ENCODE measurements at regions not wholly inside any gene's neighbourhood (a gene's known extent, or its start where the extent isn't known, plus 50 kb on each side); places are given as distances from the start of the nearest gene placed in this dataset.
"Not testable (repeated sequence)": the region's sequence is repeated elsewhere in the genome, so short reads cannot be mapped to it uniquely, and the experiment has no call there.

DNA sequence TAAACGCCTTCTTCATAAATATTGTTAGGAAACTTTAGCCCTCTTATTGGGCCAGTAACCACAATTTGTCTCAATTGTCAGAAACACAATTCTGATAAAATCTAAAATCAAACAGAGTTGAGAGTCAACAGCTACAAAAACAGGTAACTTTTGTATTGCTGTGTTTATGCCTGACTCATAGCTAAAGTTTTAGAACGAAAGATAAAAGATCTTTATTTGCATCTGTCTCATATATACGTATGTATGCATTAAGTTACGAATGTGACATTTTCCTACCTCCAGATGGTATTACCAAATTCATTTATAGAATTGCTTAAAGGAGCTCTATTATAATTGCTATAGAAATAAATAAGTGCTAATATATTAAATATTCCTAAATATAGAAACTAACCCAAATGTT is 887.9 kb upstream of the NDST4 start:
- DNase-seq (ENCODE audit: low spot score), result no peak
- no peaks in the 10 kb centered on the region for H3K4me1 ChIP-seq (replicated peaks)
- WGBS, result 59% methylated on average over 4 of the region's 4 CpGs
- TF ChIP-seq POLR2AphosphoS5 (IDR thresholded peaks at IDR 0.05), result no peak
- H3K36me3 ChIP-seq, result no peaks in the 10 kb centered on the region
- H3K27me3 ChIP-seq (replicated peaks; ENCODE audit: insufficient read depth), result no peaks in the 10 kb centered on the region
- H3K27ac ChIP-seq, result no peak overlapping the region
- no peaks in the 10 kb centered on the region for H3K9me3 ChIP-seq
- intact Hi-C loops (cut with DNase I), result no loop called here
- no peak overlapping the region for H3K4me3 ChIP-seq

DNA sequence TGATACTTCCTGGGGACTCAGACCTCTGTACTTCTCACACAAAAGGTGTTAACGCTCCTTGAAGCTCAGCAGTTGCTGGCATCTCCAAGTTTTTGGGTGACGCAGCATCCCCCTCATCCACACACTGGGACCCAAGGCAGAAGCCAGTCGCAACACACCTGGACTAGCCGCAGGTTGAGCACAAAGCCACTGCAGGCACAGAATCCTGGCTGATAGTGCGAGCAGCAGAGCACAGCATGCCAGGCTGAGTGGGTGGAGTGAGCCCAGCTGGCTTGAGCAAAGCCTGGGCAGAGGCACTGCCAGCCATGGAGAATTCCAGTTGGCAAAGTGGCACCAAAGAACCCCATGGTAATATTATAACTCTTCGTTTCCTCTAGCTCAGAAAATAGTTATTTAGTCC is 873.2 kb upstream of the NDST4 start:
- no peaks in the 10 kb centered on the region for H3K36me3 ChIP-seq
- TF ChIP-seq POLR2AphosphoS5 (IDR thresholded peaks at IDR 0.05) (no peak), POLR2A (IDR thresholded peaks at IDR 0.05) (no peak), CTCF (IDR thresholded peaks at IDR 0.05) (no peak)
- no peak overlapping the region for H3K27ac ChIP-seq
- no peak overlapping the region for H3K4me3 ChIP-seq
- DNase-seq (ENCODE audit: low spot score), result no peak
- intact Hi-C loops (cut with DNase I), result no loop called here
- H3K9me3 ChIP-seq, result no peaks in the 10 kb centered on the region
- WGBS, result 92% methylated on average over 6 of the region's 6 CpGs
- no peaks in the 10 kb centered on the region for H3K4me1 ChIP-seq (replicated peaks)
- H3K27me3 ChIP-seq (replicated peaks; ENCODE audit: insufficient read depth), result no peaks in the 10 kb centered on the region

DNA sequence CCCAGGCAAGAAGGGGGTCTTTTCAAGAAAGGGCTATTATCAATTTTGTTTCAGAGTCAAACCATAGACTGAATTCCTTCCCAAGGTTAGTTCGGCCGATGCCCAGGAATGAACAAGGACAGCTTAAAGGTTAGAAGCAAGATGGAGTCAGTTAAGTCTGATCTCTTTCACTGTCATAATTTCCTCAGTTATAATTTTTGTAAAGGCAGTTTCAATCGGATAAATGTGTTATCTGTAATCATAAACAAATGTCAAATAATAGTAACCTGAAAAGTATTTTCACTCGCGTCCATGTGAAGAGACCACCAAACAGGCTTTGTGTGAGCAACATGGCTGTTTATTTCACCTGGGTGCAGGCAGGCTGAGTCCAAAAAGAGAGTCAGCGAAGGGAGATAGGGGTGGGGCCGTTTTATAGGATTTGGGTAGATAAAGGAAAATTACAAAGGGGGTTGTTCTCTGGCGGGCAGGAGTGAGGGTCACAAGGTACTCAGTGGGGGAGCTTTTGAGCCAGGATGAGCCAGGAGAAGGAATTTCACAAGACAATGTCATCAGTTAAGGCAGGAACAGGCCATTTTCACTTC is 862.1 kb upstream of the NDST4 start:
- intact Hi-C loops (cut with DNase I); H3K27me3 ChIP-seq (replicated peaks; ENCODE audit: insufficient read depth); DNase-seq (ENCODE audit: low spot score); H3K4me1 ChIP-seq (replicated peaks); H3K27ac ChIP-seq; H3K9me3 ChIP-seq; H3K36me3 ChIP-seq; H3K4me3 ChIP-seq: not testable (repeated sequence)
- 69% methylated on average over 8 of the region's 8 CpGs for WGBS

- H3K36me3 ChIP-seq, result no peaks in the 10 kb centered on the region
Observed at GRCh38 chr4:115973768-115974167, 860.3 kb upstream of the NDST4 start.

GRCh38 chr4:115972967-115973366 is 859.5 kb upstream of the NDST4 start:
- H3K4me1 ChIP-seq (replicated peaks), result no peaks in the 10 kb centered on the region
- no peaks in the 10 kb centered on the region for H3K27me3 ChIP-seq (replicated peaks; ENCODE audit: insufficient read depth)
- intact Hi-C loops (cut with DNase I), result no loop called here
- H3K4me3 ChIP-seq, result no peak overlapping the region
- no peaks in the 10 kb centered on the region for H3K9me3 ChIP-seq
- no peak overlapping the region for H3K27ac ChIP-seq
- DNase-seq (ENCODE audit: low spot score), result no peak
- TF ChIP-seq POLR2AphosphoS5 (IDR thresholded peaks at IDR 0.05) (no peak), POLR2A (IDR thresholded peaks at IDR 0.05) (no peak), CTCF (IDR thresholded peaks at IDR 0.05) (no peak)
- no peaks in the 10 kb centered on the region for H3K36me3 ChIP-seq
- 74% methylated on average over 2 of the region's 2 CpGs for WGBS

More at GRCh38 chr4:115973768-115974167, 860.3 kb upstream of the NDST4 start:
- 7% methylated on average over 1 of the region's 1 CpG for WGBS
- Histone ChIP-seq H3K27ac (no peak overlapping the region), H3K4me3 (no peak overlapping the region), H3K27me3 (replicated peaks; ENCODE audit: insufficient read depth) (no peaks in the 10 kb centered on the region), H3K9me3 (no peaks in the 10 kb centered on the region), H3K4me1 (replicated peaks) (no peaks in the 10 kb centered on the region)
- intact Hi-C loops (cut with DNase I), result no loop called here
- no peak for DNase-seq (ENCODE audit: low spot score)
- TF ChIP-seq CTCF (IDR thresholded peaks at IDR 0.05) (no peak), POLR2AphosphoS5 (IDR thresholded peaks at IDR 0.05) (no peak), POLR2A (IDR thresholded peaks at IDR 0.05) (no peak)

DNA sequence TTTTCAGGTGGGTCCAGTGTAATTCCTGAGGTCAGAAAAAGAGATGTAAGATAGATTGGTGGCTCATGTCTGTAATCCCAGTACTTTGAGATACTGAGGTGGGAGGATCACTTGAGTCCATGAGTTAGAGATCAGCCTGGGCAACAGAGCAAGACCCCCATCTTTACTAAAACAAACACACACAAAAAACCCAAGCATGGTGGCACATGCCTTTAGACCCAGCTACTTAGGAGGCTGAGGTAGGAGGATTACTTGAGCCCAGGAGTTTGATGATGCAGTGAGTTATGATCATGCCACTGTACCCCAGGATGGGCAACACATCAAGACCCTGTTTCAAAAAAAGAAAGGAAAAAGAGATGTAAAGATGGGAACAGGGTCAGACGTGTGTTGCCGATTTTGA is 857.4 kb upstream of the NDST4 start:
- Histone ChIP-seq H3K4me1 (replicated peaks) (no peaks in the 10 kb centered on the region), H3K4me3 (no peak overlapping the region), H3K27ac (no peak overlapping the region), H3K27me3 (replicated peaks; ENCODE audit: insufficient read depth) (no peaks in the 10 kb centered on the region), H3K36me3 (no peaks in the 10 kb centered on the region), H3K9me3 (no peaks in the 10 kb centered on the region)
- no peak for TF ChIP-seq CTCF (IDR thresholded peaks at IDR 0.05)
- no peak for TF ChIP-seq POLR2AphosphoS5 (IDR thresholded peaks at IDR 0.05)
- TF ChIP-seq POLR2A (IDR thresholded peaks at IDR 0.05), result no peak
- WGBS, result 92% methylated on average over 2 of the region's 2 CpGs
- no peak for DNase-seq (ENCODE audit: low spot score)
- intact Hi-C loops (cut with DNase I), result no loop called here
